Ovary (tissue), 3 donors: ENCODE measurements at regions not wholly inside any gene's neighbourhood (a gene's known extent, or its start where the extent isn't known, plus 50 kb on each side); places are given as distances from the start of the nearest gene placed in this dataset.

Source experiments
- CTCF ChIP-seq, 3 donors: fragments of 450-650 bp in 2 of 3; fragments of 200-600 bp in 1 of 3; IDR thresholded peaks; one replicate each; pipeline versions ENCODE4 v1.5.1 to v1.8.0; 2016 to 2022; ENCODE audit warnings: antibody characterized with exemption in 3 of 3, mild to moderate bottlenecking in 1 of 3
- EP300 ChIP-seq: sonication (generic); formaldehyde crosslinking; IDR thresholded peaks from one replicate; pipeline ENCODE4 v1.6.1; 2017; ENCODE audit warnings: antibody characterized with exemption
- donor health status: DM: no; HTN: no; CAD: no.

GRCh38 chr2:182589121-182589520 is 126.9 kb upstream of the DNAJC10 start:
- TF ChIP-seq EP300 (no peak), CTCF (IDR thresholded peaks at IDR 0.05) (no peak)
